HEK293T (cell line): ENCODE measurements at regions not wholly inside any gene's neighbourhood (a gene's known extent, or its start where the extent isn't known, plus 50 kb on each side); places are given as distances from the start of the nearest gene placed in this dataset.

Source experiments
- CTCF ChIA-PET: fragments of 350-600 bp; formaldehyde crosslinking; extraction: SDS; loops from one replicate; lab custom pipeline; 2021; ENCODE audit warnings: antibody characterized with exemption, inconsistent platforms; lab: Yijun Ruan, JAX
- POLR2A ChIA-PET: fragments of 350-600 bp; formaldehyde crosslinking; extraction: SDS; loops from one replicate; lab custom pipeline; 2020; ENCODE audit warnings: antibody characterized with exemption, inconsistent platforms; lab: Yijun Ruan, JAX
- DNase-seq: peaks from one replicate; pipeline ENCODE4 v3.0.0; 2012; ENCODE audit warnings: mixed read lengths; ENCODE audit errors: extremely low spot score
- ARNT ChIP-seq: fragments of 450-650 bp; IDR thresholded peaks from 2 replicates; pipeline ENCODE4 v1.6.1; 2017; ENCODE audit warnings: mild to moderate bottlenecking
- BHLHE40 ChIP-seq: fragments of 450-650 bp; IDR thresholded peaks from 2 replicates; pipeline ENCODE4 v1.6.1; 2016; ENCODE audit warnings: mild to moderate bottlenecking, moderate library complexity, borderline replicate concordance
- CTBP1 ChIP-seq: fragments of 450-650 bp; IDR thresholded peaks from 2 replicates; pipeline ENCODE4 v1.6.1; 2016; ENCODE audit warnings: borderline replicate concordance
- ELF4 ChIP-seq: fragments of 450-650 bp; IDR thresholded peaks from 2 replicates; pipeline ENCODE4 v1.6.1; 2017; ENCODE audit warnings: antibody characterized with exemption
- FOXA1 ChIP-seq: fragments of 450-650 bp; IDR thresholded peaks from 2 replicates; pipeline ENCODE4 v1.6.1; 2016; ENCODE audit warnings: mild to moderate bottlenecking
- FOXK2 ChIP-seq: fragments of 450-650 bp; IDR thresholded peaks from 2 replicates; pipeline ENCODE4 v1.6.1; 2016; ENCODE audit warnings: mild to moderate bottlenecking
- FOXM1 ChIP-seq: fragments of 450-650 bp; IDR thresholded peaks from 2 replicates; pipeline ENCODE4 v1.6.1; 2017; ENCODE audit warnings: mild to moderate bottlenecking, borderline replicate concordance
- HDGF ChIP-seq: fragments of 450-650 bp; IDR thresholded peaks from 2 replicates; pipeline ENCODE4 v1.6.1; 2017; ENCODE audit warnings: antibody characterized with exemption, borderline replicate concordance
- L3MBTL2 ChIP-seq: fragments of 450-650 bp; conservative IDR thresholded peaks from 2 replicates; pipeline ENCODE4 v1.6.1; 2016; ENCODE audit warnings: mild to moderate bottlenecking
- LEF1 ChIP-seq: fragments of 450-650 bp; IDR thresholded peaks from 2 replicates; pipeline ENCODE4 v1.6.1; 2017; ENCODE audit warnings: mild to moderate bottlenecking, borderline replicate concordance
- NFRKB ChIP-seq: fragments of 450-650 bp; IDR thresholded peaks from 2 replicates; pipeline ENCODE4 v1.6.1; 2016; ENCODE audit warnings: mild to moderate bottlenecking, moderate library complexity
- SP1 ChIP-seq: fragments of 450-650 bp; IDR thresholded peaks from 2 replicates; pipeline ENCODE4 v1.6.1; 2017
- SUZ12 ChIP-seq: fragments of 450-650 bp; IDR thresholded peaks from 2 replicates; pipeline ENCODE4 v1.6.1; 2016; ENCODE audit warnings: mild to moderate bottlenecking
- TARDBP ChIP-seq: fragments of 450-650 bp; IDR thresholded peaks from 2 replicates; pipeline ENCODE4 v1.6.1; 2016
- ZNF384 ChIP-seq: fragments of 450-650 bp; IDR thresholded peaks from 2 replicates; pipeline ENCODE4 v1.6.1; 2016
- TF ChIP-seq, protein P1 (sequence below): fragments of 450-650 bp; IDR thresholded peaks from 2 replicates; pipeline ENCODE4 v1.6.1; 2016

DNA sequence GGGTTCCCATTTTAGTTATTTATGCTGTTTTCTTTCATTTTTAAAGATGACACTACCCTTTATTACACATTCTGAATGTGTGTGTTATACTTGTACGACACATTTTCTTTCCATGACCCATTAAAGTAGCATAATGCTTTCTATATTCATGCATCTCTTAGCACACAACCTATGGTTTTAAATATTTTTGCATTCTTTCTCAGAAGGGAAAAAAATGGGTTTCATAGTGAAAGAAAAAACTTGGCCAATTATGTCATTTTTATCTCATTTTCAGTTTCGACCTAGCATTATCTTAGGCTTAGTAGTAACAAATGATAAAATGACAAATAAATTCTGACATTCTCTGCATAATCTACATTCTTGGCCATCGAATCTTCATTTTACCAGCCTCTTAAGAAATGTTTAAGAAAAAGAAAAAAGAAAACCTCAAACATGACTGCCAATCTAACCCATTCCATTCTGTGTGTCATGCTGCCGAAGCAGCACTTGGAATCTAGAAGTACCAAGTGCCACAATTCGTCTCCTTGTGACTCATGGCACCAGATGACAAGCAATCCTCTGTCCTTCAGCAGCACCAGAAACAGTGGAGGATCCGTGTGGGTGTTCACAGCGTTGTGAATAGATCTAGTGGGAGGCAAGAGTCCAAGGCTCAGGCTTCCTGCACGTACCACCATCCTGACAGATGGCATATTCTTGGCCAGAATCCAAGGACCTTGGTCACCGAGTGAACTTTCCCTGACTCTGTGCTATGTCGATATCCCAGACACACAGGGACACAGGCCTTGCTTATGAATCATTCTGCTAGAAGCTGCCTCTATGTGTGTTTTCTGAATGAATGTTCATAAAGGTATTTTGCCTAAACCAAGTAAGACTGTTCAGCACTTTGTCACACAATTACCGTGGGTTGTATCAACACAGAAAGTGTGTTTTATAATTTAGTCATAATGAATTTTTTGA is 502.7 kb downstream of the NR2F1-AS1 start:
- DNase-seq: no peak
- ChIA-PET CTCF (no interaction called here), POLR2A (no interaction called here)
- TF ChIP-seq ELF4 (no peak), SP1 (no peak), BHLHE40 (no peak), HDGF (no peak), CTBP1 (no peak)
- TF ChIP-seq, protein P1, sequence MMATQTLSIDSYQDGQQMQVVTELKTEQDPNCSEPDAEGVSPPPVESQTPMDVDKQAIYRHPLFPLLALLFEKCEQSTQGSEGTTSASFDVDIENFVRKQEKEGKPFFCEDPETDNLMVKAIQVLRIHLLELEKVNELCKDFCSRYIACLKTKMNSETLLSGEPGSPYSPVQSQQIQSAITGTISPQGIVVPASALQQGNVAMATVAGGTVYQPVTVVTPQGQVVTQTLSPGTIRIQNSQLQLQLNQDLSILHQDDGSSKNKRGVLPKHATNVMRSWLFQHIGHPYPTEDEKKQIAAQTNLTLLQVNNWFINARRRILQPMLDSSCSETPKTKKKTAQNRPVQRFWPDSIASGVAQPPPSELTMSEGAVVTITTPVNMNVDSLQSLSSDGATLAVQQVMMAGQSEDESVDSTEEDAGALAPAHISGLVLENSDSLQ: no peak

GRCh38 chr5:93076566-93076965 is 504.5 kb downstream of the NR2F1-AS1 start:
- ChIA-PET POLR2A (no interaction called here), CTCF (no interaction called here)
- no peak for TF ChIP-seq CTBP1
- DNase-seq: no peak

GRCh38 chr5:93076096-93076495 is 504.9 kb downstream of the NR2F1-AS1 start:
- TF ChIP-seq FOXM1: no peak
- no peak for TF ChIP-seq SUZ12
- no peak for TF ChIP-seq SP1
- no peak for TF ChIP-seq ELF4
- TF ChIP-seq ARNT: no peak
- no peak for TF ChIP-seq FOXA1
- TF ChIP-seq FOXK2: no peak
- no peak for TF ChIP-seq NFRKB
- no peak for TF ChIP-seq HDGF
- TF ChIP-seq CTBP1: no peak
- TF ChIP-seq BHLHE40: no peak
- TF ChIP-seq, protein P1: no peak
- TF ChIP-seq ZNF384: no peak
- no peak for TF ChIP-seq L3MBTL2
- TF ChIP-seq TARDBP: no peak
- TF ChIP-seq LEF1: no peak
- ChIA-PET POLR2A (no interaction called here), CTCF (no interaction called here)
- DNase-seq: no peak

DNA sequence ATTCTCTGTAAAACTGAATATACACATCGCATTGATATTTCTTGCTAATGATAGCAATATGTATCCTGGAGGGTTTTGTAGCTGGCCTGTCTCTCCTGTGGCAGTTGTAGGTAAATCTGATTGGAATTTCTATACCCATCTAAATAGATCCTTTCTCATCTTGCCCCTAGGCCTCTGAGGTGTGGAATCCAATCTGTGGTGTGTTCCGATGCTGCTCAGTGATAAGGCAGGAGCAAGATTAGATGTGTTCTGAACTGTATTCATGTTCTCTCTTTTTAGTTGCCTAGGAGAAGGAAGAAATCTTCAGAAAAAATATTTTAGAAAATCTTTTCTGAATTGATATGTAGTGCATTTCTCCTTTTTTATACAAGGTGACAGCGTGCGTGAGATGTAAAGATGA is 507.5 kb downstream of the NR2F1-AS1 start:
- ChIA-PET POLR2A (no interaction called here), CTCF (no interaction called here)
- DNase-seq: no peak
- TF ChIP-seq, protein P1: no peak
- TF ChIP-seq ARNT (no peak), FOXK2 (no peak)

DNA sequence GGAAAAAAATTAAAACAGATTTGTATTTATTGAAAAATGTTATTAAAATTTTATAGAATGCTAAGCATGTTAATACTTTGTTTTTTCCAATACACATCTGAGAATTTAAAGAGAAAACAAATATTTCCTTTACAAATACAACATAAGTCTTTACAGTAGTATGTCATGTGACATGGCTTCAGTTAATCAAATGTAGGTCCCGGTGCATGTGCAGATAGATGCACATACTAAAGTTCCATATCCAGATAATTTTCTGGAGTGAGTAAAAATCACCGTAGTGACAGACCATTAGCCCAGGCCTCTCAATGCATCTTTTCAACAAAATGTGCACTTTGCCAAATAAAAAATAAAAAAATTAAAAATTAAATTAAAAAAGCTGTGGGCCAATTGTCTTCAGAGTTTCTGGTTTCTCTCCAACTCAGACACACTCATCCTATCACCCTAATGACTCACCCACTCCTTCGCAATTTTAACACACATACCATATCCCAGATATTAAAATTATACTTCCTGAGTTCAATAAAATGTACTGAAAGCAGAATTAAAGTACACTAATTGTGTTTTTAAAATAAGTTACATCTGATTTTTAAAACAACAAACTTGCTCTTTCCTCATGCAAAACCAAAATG is 508.1 kb downstream of the NR2F1-AS1 start:
- ChIA-PET CTCF (no interaction called here), POLR2A (no interaction called here)
- TF ChIP-seq NFRKB (no peak), ARNT (no peak), L3MBTL2 (no peak), ELF4 (no peak)
- DNase-seq: no peak

DNA sequence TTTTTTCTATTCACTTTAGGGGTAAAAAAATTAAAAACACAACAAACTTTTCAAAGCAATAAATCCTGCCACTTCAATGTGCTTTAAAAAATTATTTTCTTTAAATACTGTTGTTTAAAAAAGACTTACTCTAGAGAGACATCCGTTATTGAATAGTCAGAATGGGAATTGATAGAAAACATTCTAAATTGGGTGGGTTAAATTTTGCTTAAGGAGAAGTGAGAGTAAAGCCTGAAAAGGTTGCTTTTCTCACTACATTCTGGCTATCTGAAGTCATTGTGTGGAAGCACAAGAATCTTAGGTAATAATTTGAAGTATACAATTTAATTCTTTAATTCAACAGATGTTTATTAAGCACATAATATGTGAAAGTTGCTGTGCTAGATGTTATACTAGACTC is 509.3 kb downstream of the NR2F1-AS1 start:
- ChIA-PET CTCF (no interaction called here), POLR2A (no interaction called here)
- DNase-seq: no peak
- TF ChIP-seq ZNF384: no peak
- TF ChIP-seq L3MBTL2: no peak
- TF ChIP-seq, protein P1: no peak
- no peak for TF ChIP-seq SUZ12
- TF ChIP-seq LEF1: no peak
- no peak for TF ChIP-seq HDGF
- TF ChIP-seq ARNT: no peak
- TF ChIP-seq NFRKB: no peak
- TF ChIP-seq FOXA1: no peak
- TF ChIP-seq SP1: no peak
- no peak for TF ChIP-seq BHLHE40
